Naive thymus-derived CD8-positive, alpha-beta T cell (primary cell): ENCODE measurements at regions not wholly inside any gene's neighbourhood (a gene's known extent, or its start where the extent isn't known, plus 50 kb on each side); places are given as distances from the start of the nearest gene placed in this dataset.
A peak's percentile ranks its signal among the peaks of the same experiment; 100 is the strongest.
"Not testable (repeated sequence)": the region's sequence is repeated elsewhere in the genome, so short reads cannot be mapped to it uniquely, and the experiment has no call there.

Experiments
- ATAC-seq, 2 donors: fragments of 150-1000 bp; cut with Tn5 transposase in 1 of 2; sonication (Bioruptor Pico), chemical (Tn5 transposase) in 1 of 2; 1 replicate in 1 of 2; 2 replicates in 1 of 2; pipeline ENCODE4 v1.10.0; 2021; ENCODE audit warnings: mild to moderate bottlenecking in 2 of 2, moderate library complexity in 2 of 2
- POLR2A ChIA-PET: fragments of 350-600 bp; sonication (Branson Sonifier 250); formaldehyde crosslinking; loops from one replicate; lab custom pipeline; 2021; ENCODE audit warnings: antibody characterized with exemption; lab: Charles Lee
- DNase-seq, 10 donors: peaks; one replicate each; pipeline versions ENCODE4 v3.0.0 to v3.0.0-alpha.2; 2020 to 2022
- H3K27ac Mint-ChIP-seq, 10 donors: one replicate each; pipeline ENCODE4 v1.8.0; 2020 to 2022; ENCODE audit warnings: mild to moderate bottlenecking in 10 of 10, mixed read lengths in 10 of 10, moderate library complexity in 4 of 10, inconsistent platforms in 1 of 10
- H3K27me3 Mint-ChIP-seq, 5 donors: one replicate each; pipeline ENCODE4 v1.8.0; 2021 to 2022; ENCODE audit warnings: mixed read lengths in 5 of 5
- H3K36me3 Mint-ChIP-seq, 3 donors: one replicate each; pipeline ENCODE4 v1.8.0; 2020 to 2022; ENCODE audit warnings: mixed read lengths in 3 of 3, mild to moderate bottlenecking in 2 of 3, inconsistent platforms in 1 of 3
- H3K4me1 Mint-ChIP-seq, 4 donors: one replicate each; pipeline ENCODE4 v1.8.0; 2021 to 2022; ENCODE audit warnings: mixed read lengths in 4 of 4
- H3K4me3 Mint-ChIP-seq, 10 donors: one replicate each; pipeline ENCODE4 v1.8.0; 2020 to 2022; ENCODE audit warnings: mild to moderate bottlenecking in 10 of 10, mixed read lengths in 10 of 10, moderate library complexity in 6 of 10, inconsistent platforms in 1 of 10
- H3K9me3 Mint-ChIP-seq, 9 donors: one replicate each; pipeline ENCODE4 v1.8.0; 2020 to 2022; ENCODE audit warnings: mixed read lengths in 9 of 9, mild to moderate bottlenecking in 3 of 9, inconsistent platforms in 1 of 9, moderate library complexity in 1 of 9

- H3K4me3 Mint-ChIP-seq, DNase-seq, ATAC-seq, H3K27me3 Mint-ChIP-seq, POLR2A ChIA-PET, H3K4me1 Mint-ChIP-seq, H3K36me3 Mint-ChIP-seq: not testable (repeated sequence)
- Mint-ChIP-seq H3K27ac (peak overlapping the region in 1 of 10 donors; percentile 6), H3K9me3 (peaks cover 0 to 20% (median 9%) of the 10 kb centered on the region in 9 donors)
Observed at GRCh38 chr22:16254816-16255215, 337.8 kb downstream of the CCT8L2 start.
